DND-41 (cell line): ENCODE measurements at regions not wholly inside any gene's neighbourhood (a gene's known extent, or its start where the extent isn't known, plus 50 kb on each side); places are given as distances from the start of the nearest gene placed in this dataset.

Experiments
- CTCF ChIP-seq: IDR thresholded peaks from 2 replicates; pipeline ENCODE4 v1.5.1; 2012; ENCODE audit warnings: borderline replicate concordance, low read length, moderate library complexity, mild to moderate bottlenecking; ENCODE audit not compliant: poor library complexity, severe bottlenecking; ENCODE audit errors: extremely low read depth
- EZH2 ChIP-seq: IDR thresholded peaks from 3 replicates; pipeline ENCODE4 v1.6.1; 2012; ENCODE audit warnings: borderline replicate concordance, low read depth, mild to moderate bottlenecking, moderate library complexity, low read length, inconsistent platforms; ENCODE audit not compliant: severe bottlenecking

- TF ChIP-seq EZH2 (no peak), CTCF (no peak)
These were observed 117.2 kb upstream of the H2AZ1 start for GRCh38 chr4:100067255-100067654.
